Lung (tissue), 11 donors: ENCODE measurements at regions not wholly inside any gene's neighbourhood (a gene's known extent, or its start where the extent isn't known, plus 50 kb on each side); places are given as distances from the start of the nearest gene placed in this dataset.

ENCODE experiments used
- ATAC-seq: fragments of 200-7000 bp; cut with Tn5 transposase; one replicate; pipeline ENCODE4 v1.9.1; 2020; ENCODE audit warnings: moderate number of reproducible peaks; ENCODE audit not compliant: insufficient read depth, low FRiP score
- DNase-seq, 3 donors: peaks; one replicate each; pipeline ENCODE4 v3.0.0-alpha.2; 2013 to 2017
- H3K27ac ChIP-seq, 2 donors: one replicate each; pipeline ENCODE4 v1.5.1; 2013; ENCODE audit warnings: mild to moderate bottlenecking in 2 of 2, moderate library complexity in 2 of 2, control low read depth in 1 of 2, inconsistent platforms in 1 of 2, low read depth in 1 of 2, low read length in 1 of 2
- H3K27me3 ChIP-seq, 3 donors: one replicate each; pipeline ENCODE4 v1.5.1; 2013; ENCODE audit warnings: low read length in 2 of 3; ENCODE audit not compliant: control insufficient read depth in 3 of 3, insufficient read depth in 3 of 3
- H3K36me3 ChIP-seq, 4 donors: one replicate each; pipeline ENCODE4 v1.5.1; 2013; ENCODE audit warnings: low read length in 4 of 4, mild to moderate bottlenecking in 1 of 4, moderate library complexity in 1 of 4; ENCODE audit not compliant: control insufficient read depth in 4 of 4, insufficient read depth in 4 of 4
- H3K4me1 ChIP-seq, 5 donors: one replicate each; pipeline ENCODE4 v1.5.1; 2013; ENCODE audit warnings: low read length in 5 of 5, mild to moderate bottlenecking in 2 of 5, moderate library complexity in 1 of 5; ENCODE audit not compliant: control insufficient read depth in 5 of 5, insufficient read depth in 5 of 5
- H3K4me3 ChIP-seq: one replicate; pipeline ENCODE4 v1.5.1; 2013; ENCODE audit warnings: mild to moderate bottlenecking, control low read depth, moderate library complexity
- H3K9ac ChIP-seq, 2 donors: one replicate each; pipeline ENCODE4 v1.5.1; 2013; ENCODE audit warnings: low read length in 2 of 2, control low read depth in 1 of 2; ENCODE audit not compliant: insufficient read depth in 1 of 2
- H3K9me3 ChIP-seq, 4 donors: one replicate each; pipeline ENCODE4 v1.5.1; 2013; ENCODE audit warnings: low read length in 3 of 4, mild to moderate bottlenecking in 1 of 4, moderate library complexity in 1 of 4; ENCODE audit not compliant: control insufficient read depth in 4 of 4, insufficient read depth in 3 of 4
- WGBS, 2 donors: extraction: QIAGEN DNeasy Blood & Tissue Kit; methylation state at CpG; one replicate each; pipeline ENCODE4 v1.1.7; 2013; 5-methylcytosine and 5-hydroxymethylcytosine counted together
- TF ChIP-seq, protein P1 (sequence below): IDR thresholded peaks from 2 replicates; pipeline ENCODE4 v1.5.1; 2012; ENCODE audit warnings: mild to moderate bottlenecking; ENCODE audit errors: control extremely low read depth, extremely low read depth
- donor health status: control.
- donor health status: control.
- donor health status: Bipolar disorder and iron deficiency.
- donor health status: healthy.
- donor health status: DM: yes; HTN: yes; CAD: no.

DNA sequence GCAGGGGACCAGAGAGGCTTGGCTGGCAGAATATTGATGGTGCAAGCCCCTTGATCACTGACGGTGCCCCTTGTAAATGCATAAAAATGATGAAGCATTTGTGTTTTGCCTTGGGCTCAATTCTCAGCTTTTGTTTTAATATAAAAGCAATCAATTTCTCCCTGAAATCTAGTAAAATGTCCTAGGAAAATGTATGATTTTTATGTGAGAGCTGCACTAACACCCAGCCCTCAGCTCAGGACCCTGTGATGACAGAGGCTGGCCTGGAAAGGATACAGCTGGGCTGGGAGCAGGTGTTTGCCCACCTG is 84.7 kb upstream of the PHACTR3 start:
- DNase-seq (no peak), ATAC-seq (no peak)
- Histone ChIP-seq H3K4me3 (no peak overlapping the region), H3K27ac (no peak overlapping the region), H3K9me3 (peaks cover 0 to 2% (median 0%) of the 10 kb centered on the region in 4 donors), H3K9ac (no peak overlapping the region), H3K4me1 (no peaks in the 10 kb centered on the region), H3K36me3 (no peaks in the 10 kb centered on the region), H3K27me3 (peaks cover 3 to 21% (median 10%) of the 10 kb centered on the region in 3 donors)
- TF ChIP-seq, protein P1, sequence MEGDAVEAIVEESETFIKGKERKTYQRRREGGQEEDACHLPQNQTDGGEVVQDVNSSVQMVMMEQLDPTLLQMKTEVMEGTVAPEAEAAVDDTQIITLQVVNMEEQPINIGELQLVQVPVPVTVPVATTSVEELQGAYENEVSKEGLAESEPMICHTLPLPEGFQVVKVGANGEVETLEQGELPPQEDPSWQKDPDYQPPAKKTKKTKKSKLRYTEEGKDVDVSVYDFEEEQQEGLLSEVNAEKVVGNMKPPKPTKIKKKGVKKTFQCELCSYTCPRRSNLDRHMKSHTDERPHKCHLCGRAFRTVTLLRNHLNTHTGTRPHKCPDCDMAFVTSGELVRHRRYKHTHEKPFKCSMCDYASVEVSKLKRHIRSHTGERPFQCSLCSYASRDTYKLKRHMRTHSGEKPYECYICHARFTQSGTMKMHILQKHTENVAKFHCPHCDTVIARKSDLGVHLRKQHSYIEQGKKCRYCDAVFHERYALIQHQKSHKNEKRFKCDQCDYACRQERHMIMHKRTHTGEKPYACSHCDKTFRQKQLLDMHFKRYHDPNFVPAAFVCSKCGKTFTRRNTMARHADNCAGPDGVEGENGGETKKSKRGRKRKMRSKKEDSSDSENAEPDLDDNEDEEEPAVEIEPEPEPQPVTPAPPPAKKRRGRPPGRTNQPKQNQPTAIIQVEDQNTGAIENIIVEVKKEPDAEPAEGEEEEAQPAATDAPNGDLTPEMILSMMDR, result no peak
- WGBS, 2 donors, result 2 to 4% methylated on average over 1 of the region's 1 CpG

- no peak overlapping the region for H3K27ac ChIP-seq
- no peaks in the 10 kb centered on the region for H3K9me3 ChIP-seq
- ATAC-seq (no peak), DNase-seq (no peak)
- H3K27me3 ChIP-seq, result peaks cover 3 to 23% (median 12%) of the 10 kb centered on the region in 3 donors
- H3K36me3 ChIP-seq, result no peaks in the 10 kb centered on the region
- H3K4me1 ChIP-seq, result no peaks in the 10 kb centered on the region
- no peak overlapping the region for H3K4me3 ChIP-seq
- WGBS, 2 donors, result 63 to 77% methylated on average over 2 of the region's 2 CpGs
- TF ChIP-seq, protein P1, result no peak
- H3K9ac ChIP-seq, result no peak overlapping the region
Measured at GRCh38 chr20:59520814-59521213, 83.5 kb upstream of the PHACTR3 start.

DNA sequence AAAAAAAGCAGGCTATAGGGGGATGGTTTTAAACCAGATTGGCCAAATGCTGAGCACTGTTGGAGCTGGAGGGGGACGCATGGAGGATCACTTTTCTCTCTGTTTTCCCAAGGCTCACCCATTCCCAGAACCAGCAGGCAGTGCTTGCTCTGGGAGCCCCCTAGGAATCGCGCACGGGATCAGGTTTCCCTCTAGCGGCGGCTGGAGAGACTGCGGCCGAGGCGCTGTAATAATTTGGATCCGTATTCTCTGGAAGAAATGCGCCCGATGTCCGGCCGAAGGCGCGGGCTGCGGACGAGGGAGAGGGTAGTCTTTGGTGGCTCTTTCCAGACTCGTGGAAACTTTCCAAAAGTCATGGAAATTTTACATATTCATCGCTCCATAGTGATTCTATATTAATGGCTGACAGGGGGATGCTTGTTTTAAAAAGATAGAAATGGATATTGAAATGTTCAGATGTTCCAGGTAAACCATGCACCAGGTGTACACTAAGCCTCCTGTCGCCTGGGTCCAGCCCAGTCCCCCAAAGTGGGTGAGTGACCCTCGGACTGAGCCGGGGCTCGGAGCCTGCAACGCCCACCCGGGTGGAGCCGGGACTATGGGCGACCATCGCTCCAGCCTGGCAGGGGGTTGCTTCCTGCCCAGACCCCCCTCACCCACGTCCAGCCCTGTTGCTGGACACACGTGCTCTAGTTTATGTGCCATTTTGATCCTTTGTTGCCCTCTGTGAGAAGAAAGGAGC is 78.7 kb upstream of the PHACTR3 start:
- no peak overlapping the region for H3K4me3 ChIP-seq
- peak; percentile 68 to 79 (median 74) for DNase-seq
- H3K9me3 ChIP-seq, result no peaks in the 10 kb centered on the region
- ATAC-seq, result peak; percentile 69
- no peak overlapping the region for H3K27ac ChIP-seq
- WGBS, 2 donors, result 12 to 17% methylated on average over 31 of the region's 31 CpGs
- H3K9ac ChIP-seq, result no peak overlapping the region
- no peaks in the 10 kb centered on the region for H3K36me3 ChIP-seq
- H3K27me3 ChIP-seq, result peaks cover 9 to 38% (median 21%) of the 10 kb centered on the region in 3 donors
- no peaks in the 10 kb centered on the region for H3K4me1 ChIP-seq
- TF ChIP-seq, protein P1, result peak; percentile 27
